GM12875 (cell line): ENCODE measurements at regions not wholly inside any gene's neighbourhood (a gene's known extent, or its start where the extent isn't known, plus 50 kb on each side); places are given as distances from the start of the nearest gene placed in this dataset.
"Not testable (repeated sequence)": the region's sequence is repeated elsewhere in the genome, so short reads cannot be mapped to it uniquely, and the experiment has no call there.

Experiments
- H3K4me3 ChIP-seq: one replicate; pipeline ENCODE4 v1.5.1; 2011; ENCODE audit warnings: low read depth, low read length, control low read depth
- CTCF ChIP-seq: IDR thresholded peaks from 2 replicates; pipeline ENCODE4 v1.5.1; 2011; ENCODE audit warnings: low read depth, mild to moderate bottlenecking, control low read depth, inconsistent platforms, low read length, moderate library complexity, borderline replicate concordance; ENCODE audit not compliant: insufficient read depth

GRCh38 chr13:74741732-74742131, 607.5 kb upstream of the KLF12 start:
- no peak for TF ChIP-seq CTCF
- H3K4me3 ChIP-seq = no peak overlapping the region

- H3K4me3 ChIP-seq = no peak overlapping the region
- TF ChIP-seq CTCF = no peak
These were observed 598.7 kb upstream of the KLF12 start for GRCh38 chr13:74732736-74733385.

- no peak overlapping the region for H3K4me3 ChIP-seq
- TF ChIP-seq CTCF = no peak
These were observed 597.5 kb upstream of the KLF12 start for GRCh38 chr13:74731731-74732130.

DNA sequence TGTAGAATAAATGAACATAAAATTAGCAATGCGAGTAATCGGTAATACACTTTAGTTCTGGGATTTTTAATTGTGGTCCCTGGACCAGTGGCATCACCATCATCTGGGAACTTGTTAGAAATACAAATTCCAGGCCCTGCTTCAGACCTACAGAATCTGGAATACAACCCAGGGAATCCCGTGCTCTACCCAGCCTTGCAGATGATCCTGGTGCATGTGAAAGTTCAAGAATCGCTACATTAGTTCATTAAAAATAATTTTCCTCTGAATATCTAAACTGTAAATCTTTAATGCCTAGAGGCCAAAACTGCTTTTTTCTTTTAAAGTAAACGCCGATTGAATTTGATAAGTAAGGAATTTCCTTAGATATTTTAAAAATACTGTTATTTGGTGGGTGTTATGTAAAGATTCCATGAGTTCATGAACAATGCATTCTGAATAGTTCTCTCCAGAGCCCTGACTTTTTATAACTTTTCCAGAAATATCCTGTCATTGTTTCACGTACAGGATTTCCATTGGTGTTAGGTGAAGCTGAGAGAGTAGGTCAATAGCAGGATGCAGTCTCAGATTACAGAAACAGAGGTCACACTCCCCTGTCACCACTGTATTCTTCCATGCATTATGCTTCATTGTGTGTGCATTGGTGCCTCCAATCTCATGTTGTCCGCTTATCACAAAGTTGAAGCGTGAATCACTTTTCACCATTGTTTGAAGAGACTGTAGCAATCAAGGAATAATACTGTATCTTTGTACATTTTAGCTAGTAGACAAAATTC, 596.5 kb upstream of the KLF12 start:
- no peak for TF ChIP-seq CTCF
- H3K4me3 ChIP-seq = no peak overlapping the region

GRCh38 chr13:74726206-74726605, 592.0 kb upstream of the KLF12 start:
- H3K4me3 ChIP-seq = no peak overlapping the region
- no peak for TF ChIP-seq CTCF

- H3K4me3 ChIP-seq = not testable (repeated sequence)
These were observed 584.1 kb upstream of the KLF12 start for GRCh38 chr13:74718232-74718842.

DNA sequence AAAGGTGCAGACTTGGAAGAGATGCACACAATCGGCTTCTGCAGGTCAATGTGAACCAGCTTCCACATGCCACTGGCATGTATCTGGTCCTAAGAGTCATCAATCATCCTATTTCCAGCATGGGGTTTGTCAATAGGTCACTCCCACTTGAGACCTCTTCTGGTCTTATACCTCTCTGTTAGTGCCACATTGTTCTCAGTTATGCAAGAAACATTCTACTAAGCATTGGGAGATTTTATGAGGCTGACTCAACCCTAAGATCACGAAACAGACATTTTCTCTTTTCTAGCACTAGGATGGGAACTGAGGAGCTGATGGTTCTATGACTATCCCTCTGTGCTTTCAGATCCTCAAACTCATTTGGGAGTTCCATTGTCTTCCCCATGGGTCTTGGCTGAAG, 581.5 kb upstream of the KLF12 start:
- TF ChIP-seq CTCF = no peak
- H3K4me3 ChIP-seq = no peak overlapping the region
